Panc1 (cell line): ENCODE measurements at regions not wholly inside any gene's neighbourhood (a gene's known extent, or its start where the extent isn't known, plus 50 kb on each side); places are given as distances from the start of the nearest gene placed in this dataset.

ENCODE experiments used
- CTCF ChIP-seq: fragments of 450-650 bp; IDR thresholded peaks from 2 replicates; pipeline ENCODE4 v1.5.1; 2017; ENCODE audit warnings: mild to moderate bottlenecking
- POLR2AphosphoS5 ChIP-seq: IDR thresholded peaks from 2 replicates; pipeline ENCODE4 v1.6.1; 2012; ENCODE audit warnings: mild to moderate bottlenecking, low read depth, low read length, moderate library complexity
- REST ChIP-seq, 2 experiments: IDR thresholded peaks; 2 replicates each; pipeline ENCODE4 v1.6.1; 2011 to 2012; ENCODE audit warnings: low read depth in 2 of 2, control low read depth in 1 of 2, low read length in 1 of 2, mild to moderate bottlenecking in 1 of 2, moderate library complexity in 1 of 2; ENCODE audit not compliant: insufficient read depth in 1 of 2
- SIN3A ChIP-seq: IDR thresholded peaks from 2 replicates; pipeline ENCODE4 v1.6.1; 2012; ENCODE audit warnings: low read depth, mild to moderate bottlenecking, low read length, moderate library complexity, borderline replicate concordance; ENCODE audit not compliant: insufficient read depth
- TCF7L2 ChIP-seq: IDR thresholded peaks from 2 replicates; pipeline ENCODE4 v1.6.1; 2011; ENCODE audit warnings: mild to moderate bottlenecking, low read depth, low read length, inconsistent platforms

GRCh38 chr2:120477198-120477597 is 131.3 kb downstream of the INHBB start:
- TF ChIP-seq CTCF = no peak
- TF ChIP-seq TCF7L2 = no peak
- no peak for TF ChIP-seq POLR2AphosphoS5
- TF ChIP-seq REST (IDR thresholded peaks at IDR 0.05; ENCODE audit: insufficient read depth in 1 of 2, low read depth in 2 of 2, low read length in 1 of 2) = no peak
- TF ChIP-seq SIN3A = no peak
